Bone marrow (tissue), 2 donors: ENCODE measurements at regions not wholly inside any gene's neighbourhood (a gene's known extent, or its start where the extent isn't known, plus 50 kb on each side); places are given as distances from the start of the nearest gene placed in this dataset.

Experiments
- DNase-seq, 2 donors: peaks; one replicate each; lab custom pipeline; 2025; lab: John Stamatoyannopoulos, UW

GRCh38 chr2:59737299-59737698, 816.2 kb downstream of the BCL11A start:
- DNase-seq = no peak

- no peak for DNase-seq
Measured at GRCh38 chr2:59734743-59735142, 818.7 kb downstream of the BCL11A start.

GRCh38 chr2:59733970-59734369, 819.5 kb downstream of the BCL11A start:
- DNase-seq = no peak

- DNase-seq = no peak
Measured at GRCh38 chr2:59733567-59733930, 819.9 kb downstream of the BCL11A start.

- DNase-seq = no peak
Measured at GRCh38 chr2:59732871-59733566, 820.4 kb downstream of the BCL11A start.

GRCh38 chr2:59727121-59727590, 826.3 kb downstream of the BCL11A start:
- no peak for DNase-seq

GRCh38 chr2:59726228-59727120, 827.0 kb downstream of the BCL11A start:
- peak in 1 of 2 donors; percentile 59 for DNase-seq

GRCh38 chr2:59724746-59725145, 828.7 kb downstream of the BCL11A start:
- DNase-seq = no peak

GRCh38 chr2:59720296-59720866, 833.1 kb downstream of the BCL11A start:
- no peak for DNase-seq

GRCh38 chr2:59713577-59713976, 839.9 kb downstream of the BCL11A start:
- no peak for DNase-seq

GRCh38 chr2:59711121-59711520, 842.3 kb downstream of the BCL11A start:
- DNase-seq = no peak

- DNase-seq = no peak
Measured at GRCh38 chr2:59706729-59707128, 846.7 kb downstream of the BCL11A start.

GRCh38 chr2:59703796-59704195, 849.7 kb downstream of the BCL11A start:
- DNase-seq = no peak

- DNase-seq = no peak
Measured at GRCh38 chr2:59702026-59702425, 851.4 kb downstream of the BCL11A start.

- no peak for DNase-seq
Measured at GRCh38 chr2:59701271-59701994, 852.0 kb downstream of the BCL11A start.

- no peak for DNase-seq
Measured at GRCh38 chr2:59694176-59694575, 859.3 kb downstream of the BCL11A start.

- DNase-seq = peak in 1 of 2 donors; percentile 76
Measured at GRCh38 chr2:59693231-59693959, 860.1 kb downstream of the BCL11A start.

GRCh38 chr2:59691518-59692190, 861.8 kb downstream of the BCL11A start:
- no peak for DNase-seq

- no peak for DNase-seq
Measured at GRCh38 chr2:59690849-59691248, 862.6 kb downstream of the BCL11A start.

- no peak for DNase-seq
Measured at GRCh38 chr2:59684771-59685166, 868.7 kb downstream of the BCL11A start.
